Upper lobe of left lung (tissue), 4 donors: ENCODE measurements at regions not wholly inside any gene's neighbourhood (a gene's known extent, or its start where the extent isn't known, plus 50 kb on each side); places are given as distances from the start of the nearest gene placed in this dataset.

Experiments used
- CTCF ChIP-seq, 6 experiments: fragments of 450-650 bp in 4 of 6; fragments of 200-600 bp in 2 of 6; sonication (generic) in 2 of 6; IDR thresholded peaks; one replicate each; pipeline ENCODE4 v1.5.1; 2016 to 2019; ENCODE audit warnings: antibody characterized with exemption in 6 of 6
- POLR2A ChIP-seq, 4 donors: fragments of 450-650 bp; IDR thresholded peaks; one replicate each; pipeline ENCODE4 v1.5.1; 2016 to 2017; ENCODE audit warnings: antibody characterized with exemption in 4 of 4, mild to moderate bottlenecking in 2 of 4

GRCh38 chr3:25053360-25053759 lies 374.7 kb upstream of the RARB start:
- TF ChIP-seq CTCF (IDR thresholded peaks at IDR 0.05) (no peak), POLR2A (IDR thresholded peaks at IDR 0.05) (no peak)
